Fibroblast of pulmonary artery (primary cell): ENCODE measurements at regions not wholly inside any gene's neighbourhood (a gene's known extent, or its start where the extent isn't known, plus 50 kb on each side); places are given as distances from the start of the nearest gene placed in this dataset.

Experiments
- DNase-seq: peaks from one replicate; pipeline ENCODE4 v3.0.0-alpha.2; 2010; ENCODE audit warnings: low read depth
- H3K4me3 ChIP-seq: replicated peaks from 2 replicates; pipeline ENCODE4 v1.5.1; 2011; ENCODE audit warnings: low read depth, mild to moderate bottlenecking, control low read depth, low read length, moderate library complexity
- CTCF ChIP-seq: IDR thresholded peaks from 2 replicates; pipeline ENCODE4 v1.5.1; 2011; ENCODE audit warnings: mild to moderate bottlenecking, control low read depth, low read length, inconsistent platforms; ENCODE audit errors: missing control alignments

GRCh38 chr7:79570903-79571302 is 117.4 kb upstream of the MAGI2 start:
- DNase-seq = no peak
- no peak overlapping the region for H3K4me3 ChIP-seq
- no peak for TF ChIP-seq CTCF

GRCh38 chr7:79563821-79564522 is 110.5 kb upstream of the MAGI2 start:
- no peak for TF ChIP-seq CTCF
- no peak for DNase-seq
- H3K4me3 ChIP-seq = no peak overlapping the region

- TF ChIP-seq CTCF = no peak
- no peak overlapping the region for H3K4me3 ChIP-seq
- no peak for DNase-seq
Measured at GRCh38 chr7:79555571-79555970, 102.1 kb upstream of the MAGI2 start.

GRCh38 chr7:79553811-79554555 is 100.5 kb upstream of the MAGI2 start:
- no peak overlapping the region for H3K4me3 ChIP-seq
- peak; percentile 59 for DNase-seq
- no peak for TF ChIP-seq CTCF

GRCh38 chr7:79552463-79552862 is 99.0 kb upstream of the MAGI2 start:
- H3K4me3 ChIP-seq = no peak overlapping the region
- DNase-seq = no peak
- no peak for TF ChIP-seq CTCF

GRCh38 chr7:79548727-79549126 is 95.3 kb upstream of the MAGI2 start:
- H3K4me3 ChIP-seq = no peak overlapping the region
- no peak for DNase-seq
- TF ChIP-seq CTCF = no peak
